GM18868 (cell line): ENCODE measurements at regions not wholly inside any gene's neighbourhood (a gene's known extent, or its start where the extent isn't known, plus 50 kb on each side); places are given as distances from the start of the nearest gene placed in this dataset.

Source experiments
- ATAC-seq: cut with Tn5 transposase; IDR thresholded peaks from one replicate; pipeline ENCODE4 v1.9.1; 2021; ENCODE audit warnings: mild to moderate bottlenecking, moderate library complexity; ENCODE audit not compliant: unreplicated experiment

- ATAC-seq: no peak
Observed at GRCh38 chr20:54891907-54892306, 416.5 kb downstream of the DOK5 start.

GRCh38 chr20:54879393-54879792 is 404.0 kb downstream of the DOK5 start:
- no peak for ATAC-seq

DNA sequence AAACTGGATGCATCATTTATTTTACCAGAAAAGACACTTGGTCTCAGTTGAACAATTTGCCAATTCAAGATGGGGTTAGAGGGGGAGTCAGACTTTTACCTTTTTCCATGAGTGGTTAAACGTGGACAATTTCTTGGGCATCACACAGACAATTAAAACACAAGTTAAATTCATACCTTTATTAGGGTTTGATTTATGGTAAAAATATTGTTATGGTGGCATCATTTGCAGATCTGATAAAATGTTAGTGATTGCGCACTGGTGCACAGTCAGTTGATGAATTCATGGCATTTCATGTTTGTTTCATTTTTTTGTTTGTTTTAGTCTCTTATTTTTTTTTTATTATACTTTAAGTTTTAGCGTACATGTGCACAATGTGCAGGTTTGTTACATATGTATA is 399.9 kb downstream of the DOK5 start:
- ATAC-seq: no peak

GRCh38 chr20:54874718-54875117 is 399.3 kb downstream of the DOK5 start:
- no peak for ATAC-seq

DNA sequence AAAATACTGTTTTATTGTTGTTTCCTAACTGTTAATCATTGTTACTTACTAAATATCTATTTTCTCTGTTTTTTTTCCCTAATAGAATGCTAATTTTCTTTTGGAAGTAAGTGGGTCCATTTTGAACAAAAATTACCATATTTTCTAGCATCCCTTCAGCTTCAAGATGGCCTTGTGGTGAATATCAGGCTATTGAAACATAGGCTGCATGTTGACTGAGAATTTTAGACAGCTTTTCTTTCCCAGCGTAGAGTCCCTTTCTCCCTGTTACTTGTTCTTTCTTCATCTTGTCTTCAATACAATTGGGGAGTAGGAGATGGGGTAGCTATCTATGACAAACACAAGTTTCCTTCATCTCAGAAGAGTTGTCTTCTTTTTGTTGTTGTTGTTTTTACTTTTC is 397.0 kb downstream of the DOK5 start:
- ATAC-seq: no peak

DNA sequence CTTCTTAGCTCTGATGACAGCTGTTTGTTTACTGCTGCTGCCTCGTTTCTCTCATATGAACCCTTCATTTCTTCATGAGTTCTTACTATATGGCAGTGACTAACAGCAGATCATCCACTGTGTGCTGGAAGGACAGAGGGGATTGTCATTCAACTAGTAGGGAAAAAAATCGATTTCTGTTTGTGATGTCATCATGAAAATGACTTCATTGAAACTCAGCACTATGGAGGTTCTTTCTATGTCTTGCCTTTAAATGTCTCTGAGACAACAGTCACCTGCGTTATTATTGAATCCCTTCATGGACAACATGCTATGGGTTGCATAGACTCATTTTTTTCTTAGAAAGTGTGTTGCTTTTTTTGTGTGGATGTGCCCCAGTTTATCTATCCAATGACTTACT is 394.4 kb downstream of the DOK5 start:
- no peak for ATAC-seq

DNA sequence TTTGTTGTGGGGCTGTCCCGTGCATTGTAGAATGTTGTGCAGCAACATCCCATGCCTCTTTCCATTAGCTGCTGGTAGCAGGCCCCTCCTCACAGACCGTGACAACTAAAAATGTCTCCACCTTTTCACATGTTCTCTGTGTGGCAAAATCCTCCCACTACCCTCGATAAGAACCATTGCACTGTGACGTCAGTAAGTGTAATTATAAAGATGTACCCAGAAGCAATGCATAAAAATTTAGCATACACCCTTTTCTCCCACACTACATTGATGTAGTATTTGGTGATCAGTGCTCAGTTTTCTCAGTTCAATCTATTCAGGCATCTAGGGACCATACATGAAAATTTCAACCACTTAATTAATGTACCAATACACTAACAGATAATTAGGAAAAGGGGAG is 389.9 kb downstream of the DOK5 start:
- ATAC-seq: no peak

DNA sequence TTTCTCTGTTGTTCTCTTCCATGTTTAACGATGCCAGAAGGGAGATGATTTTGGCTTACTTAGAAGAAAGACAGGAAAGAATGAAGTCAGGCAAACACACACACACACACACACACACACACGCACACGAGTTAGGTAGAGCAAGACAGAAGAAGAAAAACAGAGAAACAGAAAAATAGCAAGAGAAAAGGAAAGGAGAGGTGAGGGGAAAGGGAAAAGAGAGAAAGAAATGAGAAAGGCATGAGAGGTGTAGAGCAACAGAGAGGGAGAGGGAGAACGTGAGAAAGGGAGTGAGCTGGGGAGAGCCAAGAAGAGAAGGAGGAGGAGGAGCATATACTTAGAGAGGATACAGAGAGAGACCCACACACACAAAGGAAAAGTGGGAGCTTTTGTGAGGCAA is 385.3 kb downstream of the DOK5 start:
- no peak for ATAC-seq

DNA sequence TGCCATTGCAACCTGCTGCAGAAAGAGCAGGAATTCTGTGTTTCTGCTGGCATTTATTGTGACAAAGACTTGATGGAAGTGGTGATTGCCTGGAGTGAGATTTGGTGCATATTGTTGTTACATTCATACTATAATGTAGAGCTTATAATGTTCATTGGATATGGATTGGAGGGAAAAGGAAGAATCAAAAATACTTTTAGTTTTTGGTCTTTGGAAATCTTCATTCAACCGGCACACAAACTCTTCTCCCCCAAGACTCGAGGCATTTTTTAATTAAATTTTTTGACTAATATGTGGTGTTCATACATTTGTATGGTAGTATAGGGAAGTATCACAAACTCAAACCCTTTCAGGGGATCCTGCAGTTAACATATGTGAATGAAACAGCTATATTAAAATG is 380.8 kb downstream of the DOK5 start:
- no peak for ATAC-seq

GRCh38 chr20:54849741-54850140 is 374.3 kb downstream of the DOK5 start:
- ATAC-seq: no peak

GRCh38 chr20:54848984-54849538 is 373.7 kb downstream of the DOK5 start:
- ATAC-seq: no peak

GRCh38 chr20:54848262-54848661 is 372.9 kb downstream of the DOK5 start:
- ATAC-seq: no peak

DNA sequence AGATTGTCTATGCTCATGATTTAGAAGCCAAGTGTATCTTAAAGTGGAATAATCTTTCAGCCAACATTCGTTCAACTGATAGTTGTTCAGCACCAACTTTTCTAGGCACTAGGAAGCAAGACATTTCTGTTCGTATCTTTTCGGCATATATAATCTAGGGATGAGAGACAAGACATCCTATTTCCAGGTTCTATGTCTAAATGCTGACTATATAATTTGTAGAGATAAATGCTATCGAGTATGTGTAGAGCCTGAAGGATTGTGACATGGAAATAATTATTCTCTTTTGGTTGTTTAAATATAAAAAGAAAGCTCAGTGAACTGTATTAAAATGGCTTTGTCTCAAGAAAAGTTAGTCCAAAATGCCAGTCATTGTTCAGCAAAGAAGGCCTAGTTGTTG is 371.6 kb downstream of the DOK5 start:
- no peak for ATAC-seq

GRCh38 chr20:54844346-54844745 is 369.0 kb downstream of the DOK5 start:
- ATAC-seq: no peak

DNA sequence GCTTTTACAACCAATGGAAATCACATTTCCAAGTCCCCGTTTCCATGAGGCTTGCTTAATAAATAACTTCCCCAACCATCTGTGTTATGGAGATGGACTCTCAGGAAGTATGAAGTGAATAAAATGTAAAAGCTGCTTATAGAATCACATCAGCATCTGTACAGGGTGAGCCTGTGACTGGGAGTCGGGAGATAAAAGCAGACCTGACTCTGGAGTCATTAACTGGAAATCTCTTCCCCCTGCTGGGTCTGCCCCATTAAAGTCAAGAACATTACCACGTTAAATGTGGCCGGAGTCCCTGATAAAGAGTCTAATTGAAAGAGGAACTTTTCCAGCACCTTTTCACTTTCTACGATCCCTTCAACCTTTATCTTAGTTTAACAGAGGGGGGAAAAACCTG is 368.5 kb downstream of the DOK5 start:
- ATAC-seq: no peak

- no peak for ATAC-seq
Observed at GRCh38 chr20:54843431-54843830, 368.0 kb downstream of the DOK5 start.

- ATAC-seq: no peak
Observed at GRCh38 chr20:54839224-54839623, 363.8 kb downstream of the DOK5 start.

DNA sequence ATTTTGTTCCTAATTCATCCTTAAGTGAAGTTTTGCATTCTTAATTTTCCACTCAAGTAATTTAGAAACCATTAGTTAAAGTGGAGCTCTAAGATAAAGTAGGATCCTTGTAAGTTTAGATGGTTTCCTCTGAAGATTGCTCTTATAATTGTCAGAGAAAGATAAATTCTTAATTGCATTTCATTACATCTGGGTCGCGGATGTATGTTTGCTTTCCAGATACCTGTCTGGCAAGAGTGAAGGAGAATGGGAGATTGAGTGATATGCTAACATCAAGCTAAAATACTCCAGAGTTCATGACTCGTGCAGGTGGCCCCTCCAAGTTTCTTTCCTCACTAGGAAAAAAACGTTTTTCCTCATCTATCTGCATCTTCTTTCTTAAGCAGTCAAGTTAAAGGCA is 361.8 kb downstream of the DOK5 start:
- no peak for ATAC-seq

DNA sequence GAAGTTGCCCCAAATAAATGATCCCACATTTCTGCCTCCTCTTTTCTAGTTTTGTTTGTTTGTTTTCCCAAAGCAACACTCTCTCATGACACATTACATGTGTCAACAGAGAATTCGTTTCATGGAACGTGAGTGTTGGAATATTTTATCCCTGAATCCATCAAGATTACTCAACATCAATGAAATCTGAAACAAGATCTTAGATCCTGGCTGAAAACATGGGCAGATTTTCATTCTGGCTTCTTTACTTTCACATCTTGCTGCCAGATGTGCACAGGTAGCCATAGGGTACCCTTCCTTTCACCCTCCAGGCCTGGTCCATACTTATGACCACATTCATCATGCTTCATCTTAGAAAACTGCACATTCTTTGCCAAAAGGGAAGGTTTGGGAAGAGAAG is 347.0 kb downstream of the DOK5 start:
- ATAC-seq: no peak

DNA sequence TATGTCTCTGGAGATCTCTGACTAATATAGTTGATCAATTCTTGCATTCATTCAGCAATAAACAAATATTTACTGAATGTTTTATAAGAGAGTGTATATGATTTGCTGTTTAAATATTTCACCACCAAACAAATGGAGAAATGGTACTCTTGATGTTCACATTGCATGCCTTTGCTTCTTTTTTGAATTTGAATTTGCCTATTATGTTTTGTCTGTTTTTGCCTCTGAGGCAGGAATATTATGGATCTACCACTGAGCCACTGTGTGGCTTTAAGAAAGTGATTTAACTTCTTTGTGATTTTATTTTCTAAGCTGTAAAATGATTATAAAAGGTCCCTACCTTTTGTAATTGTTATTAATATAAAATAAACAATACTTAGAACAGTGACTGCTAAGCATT is 345.0 kb downstream of the DOK5 start:
- ATAC-seq: no peak

DNA sequence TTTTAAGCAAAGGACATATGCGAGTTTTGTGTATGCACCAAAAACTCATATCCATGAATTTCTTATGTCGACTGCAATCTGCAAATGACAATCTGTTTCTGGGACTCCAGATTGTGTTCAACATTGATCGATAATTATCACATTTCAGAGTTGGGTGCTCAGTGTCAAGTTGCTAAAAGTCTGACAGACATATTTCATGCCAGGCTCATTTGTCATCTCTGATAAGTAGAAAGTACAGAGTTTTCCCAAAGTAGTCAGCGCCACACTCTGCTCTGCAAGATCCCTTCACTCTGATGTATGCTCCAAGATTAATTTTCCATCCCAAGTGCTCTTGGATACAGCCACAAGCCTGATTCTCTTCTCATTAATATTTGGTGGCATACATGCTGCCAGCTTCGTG is 331.1 kb downstream of the DOK5 start:
- ATAC-seq: no peak

GRCh38 chr20:54794874-54795273 is 319.5 kb downstream of the DOK5 start:
- no peak for ATAC-seq

DNA sequence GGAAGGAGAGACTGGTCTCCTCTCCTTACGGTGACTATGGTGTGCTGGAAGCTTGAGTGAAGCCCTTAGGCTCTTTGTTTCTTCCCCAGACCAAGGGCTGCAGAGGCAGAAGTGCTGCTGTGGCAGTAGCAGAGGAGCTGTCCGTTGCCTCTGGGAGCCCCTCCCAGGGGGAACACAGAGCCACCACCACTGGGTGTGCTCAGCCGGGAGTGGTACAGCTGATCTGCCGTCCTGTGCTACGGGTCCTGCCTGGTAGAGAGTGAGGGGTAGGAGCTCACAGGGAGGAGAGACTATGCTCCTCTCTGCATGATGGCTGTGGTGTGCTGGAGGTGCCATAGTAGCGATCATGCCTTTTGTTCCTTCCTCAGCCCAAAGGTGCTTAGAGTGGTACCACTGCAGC is 318.7 kb downstream of the DOK5 start:
- no peak for ATAC-seq
